AG04449 (cell line): ENCODE measurements at regions not wholly inside any gene's neighbourhood (a gene's known extent, or its start where the extent isn't known, plus 50 kb on each side); places are given as distances from the start of the nearest gene placed in this dataset.

Experiments
- CTCF ChIA-PET: fragments of 350-600 bp; formaldehyde crosslinking; extraction: SDS; loops from one replicate; lab custom pipeline; 2021; ENCODE audit warnings: antibody characterized with exemption; lab: Yijun Ruan, JAX
- POLR2A ChIA-PET: fragments of 400-600, 350-600 bp; formaldehyde crosslinking; extraction: SDS; loops from one replicate; lab custom pipeline; 2020; ENCODE audit warnings: antibody characterized with exemption, inconsistent platforms; lab: Yijun Ruan, JAX
- DNase-seq: peaks from one replicate; pipeline ENCODE4 v3.0.0-alpha.2; 2010; ENCODE audit warnings: low read depth, low spot score
- H3K4me3 ChIP-seq: 2 replicates; pipeline ENCODE4 v1.5.1; 2011; ENCODE audit warnings: low read depth, mild to moderate bottlenecking, control low read depth, low read length
- TF ChIP-seq, protein P1 (sequence below): IDR thresholded peaks from one replicate; pipeline ENCODE4 v1.5.1; 2011; ENCODE audit warnings: mild to moderate bottlenecking, moderate library complexity, low read length, control low read depth, inconsistent platforms; ENCODE audit not compliant: insufficient read depth; ENCODE audit errors: missing control alignments

DNA sequence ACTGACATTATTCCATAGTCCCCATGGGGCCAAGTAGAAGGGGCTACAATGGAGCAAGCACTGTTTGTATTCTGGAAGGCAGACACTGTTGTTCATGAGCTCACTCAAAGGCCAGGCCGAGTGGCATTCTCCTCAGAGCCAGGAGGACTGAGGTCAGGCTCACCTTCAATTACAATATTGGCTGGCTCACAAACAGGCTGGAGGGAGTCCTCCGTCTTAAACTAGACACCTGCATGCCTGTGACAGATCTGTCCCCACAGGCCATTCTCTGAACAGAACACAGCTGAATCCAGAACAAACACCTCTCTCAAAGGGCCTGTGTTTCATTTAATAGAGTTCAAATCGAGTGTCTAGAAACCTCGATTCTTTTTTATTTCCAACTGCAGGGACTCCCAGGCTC is 347.4 kb upstream of the PPP2R3A start:
- DNase-seq, result no peak
- TF ChIP-seq, protein P1, sequence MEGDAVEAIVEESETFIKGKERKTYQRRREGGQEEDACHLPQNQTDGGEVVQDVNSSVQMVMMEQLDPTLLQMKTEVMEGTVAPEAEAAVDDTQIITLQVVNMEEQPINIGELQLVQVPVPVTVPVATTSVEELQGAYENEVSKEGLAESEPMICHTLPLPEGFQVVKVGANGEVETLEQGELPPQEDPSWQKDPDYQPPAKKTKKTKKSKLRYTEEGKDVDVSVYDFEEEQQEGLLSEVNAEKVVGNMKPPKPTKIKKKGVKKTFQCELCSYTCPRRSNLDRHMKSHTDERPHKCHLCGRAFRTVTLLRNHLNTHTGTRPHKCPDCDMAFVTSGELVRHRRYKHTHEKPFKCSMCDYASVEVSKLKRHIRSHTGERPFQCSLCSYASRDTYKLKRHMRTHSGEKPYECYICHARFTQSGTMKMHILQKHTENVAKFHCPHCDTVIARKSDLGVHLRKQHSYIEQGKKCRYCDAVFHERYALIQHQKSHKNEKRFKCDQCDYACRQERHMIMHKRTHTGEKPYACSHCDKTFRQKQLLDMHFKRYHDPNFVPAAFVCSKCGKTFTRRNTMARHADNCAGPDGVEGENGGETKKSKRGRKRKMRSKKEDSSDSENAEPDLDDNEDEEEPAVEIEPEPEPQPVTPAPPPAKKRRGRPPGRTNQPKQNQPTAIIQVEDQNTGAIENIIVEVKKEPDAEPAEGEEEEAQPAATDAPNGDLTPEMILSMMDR, result no peak
- ChIA-PET CTCF (no interaction called here), POLR2A (no interaction called here)
- no peak overlapping the region for H3K4me3 ChIP-seq

DNA sequence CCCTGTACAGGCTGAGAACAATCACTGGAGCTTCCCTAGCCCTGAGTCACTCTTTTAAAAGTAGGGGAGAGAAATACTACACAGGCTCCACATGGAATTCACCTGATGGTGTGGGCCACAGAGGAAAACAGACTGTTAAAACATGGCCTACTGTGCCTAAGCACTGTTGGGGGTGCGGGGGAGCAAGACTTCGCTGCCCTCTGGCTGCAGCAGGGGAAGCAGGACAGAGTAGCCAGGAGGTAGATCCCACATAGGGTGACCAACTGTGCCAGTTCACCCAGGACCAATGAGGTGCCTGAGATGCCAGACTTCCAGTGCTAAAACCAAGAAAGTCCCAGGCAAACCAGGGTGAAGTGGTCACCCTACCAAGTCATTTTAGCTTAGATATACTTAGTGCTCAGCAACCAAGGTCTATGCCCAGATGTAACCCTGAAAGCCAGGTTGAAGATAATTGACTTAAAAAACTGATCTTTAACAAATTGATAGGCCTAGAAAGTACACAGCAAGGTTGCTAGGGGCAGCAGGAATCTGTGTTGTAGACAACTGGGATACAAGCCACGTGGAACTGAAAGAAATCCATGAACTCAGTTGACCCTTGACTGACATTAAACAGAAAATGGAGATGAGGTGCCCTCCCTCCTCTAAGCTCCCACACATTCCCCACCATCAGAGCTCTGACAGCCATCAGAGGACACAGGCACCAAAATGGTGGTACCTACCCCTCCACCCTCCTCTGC is 344.2 kb upstream of the PPP2R3A start:
- no peak overlapping the region for H3K4me3 ChIP-seq
- ChIA-PET POLR2A (no interaction called here), CTCF (no interaction called here)
- TF ChIP-seq, protein P1, result no peak
- no peak for DNase-seq

DNA sequence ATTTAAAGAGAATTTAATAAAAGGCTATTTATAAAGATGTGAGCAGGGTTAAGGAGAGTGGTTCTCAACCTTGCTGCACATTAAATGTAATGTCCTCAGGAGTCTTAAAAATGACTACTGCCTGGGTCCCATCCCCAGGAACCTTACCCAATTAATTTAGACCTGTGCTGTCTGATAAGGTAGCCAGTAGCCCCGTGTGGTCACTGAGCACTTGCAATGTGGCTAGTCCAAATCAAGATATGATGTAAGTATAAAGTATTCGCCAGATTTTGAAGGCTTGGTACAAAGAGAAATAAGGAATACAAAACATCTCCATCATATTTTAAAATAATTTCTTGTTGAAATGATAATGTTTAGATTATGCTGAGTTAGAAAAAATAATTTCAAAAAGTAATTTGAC is 343.3 kb upstream of the PPP2R3A start:
- ChIA-PET POLR2A (no interaction called here), CTCF (no interaction called here)
- no peak overlapping the region for H3K4me3 ChIP-seq
- no peak for DNase-seq
- TF ChIP-seq, protein P1, result no peak

DNA sequence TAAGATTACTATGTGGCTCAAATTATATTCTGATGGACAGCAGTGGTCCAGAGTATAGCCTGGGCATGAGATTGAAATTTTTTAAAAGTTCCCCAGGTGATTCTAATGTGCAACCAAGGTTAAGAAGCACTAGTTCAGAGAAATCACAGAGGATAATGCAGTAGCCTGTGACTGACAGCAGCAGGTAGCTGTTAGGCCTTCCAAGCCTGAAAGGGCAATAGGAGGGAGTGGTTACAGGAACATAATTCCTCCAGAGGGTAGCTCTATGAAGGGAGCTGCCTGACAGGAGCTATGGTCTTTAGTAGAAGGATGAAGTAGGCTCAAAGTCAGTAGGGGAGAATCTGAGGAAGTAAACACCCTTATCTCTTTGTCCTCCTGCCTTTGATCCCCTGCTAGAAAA is 342.9 kb upstream of the PPP2R3A start:
- POLR2A ChIA-PET, result no interaction called here
- CTCF ChIA-PET, result no interaction called here
- no peak for DNase-seq

DNA sequence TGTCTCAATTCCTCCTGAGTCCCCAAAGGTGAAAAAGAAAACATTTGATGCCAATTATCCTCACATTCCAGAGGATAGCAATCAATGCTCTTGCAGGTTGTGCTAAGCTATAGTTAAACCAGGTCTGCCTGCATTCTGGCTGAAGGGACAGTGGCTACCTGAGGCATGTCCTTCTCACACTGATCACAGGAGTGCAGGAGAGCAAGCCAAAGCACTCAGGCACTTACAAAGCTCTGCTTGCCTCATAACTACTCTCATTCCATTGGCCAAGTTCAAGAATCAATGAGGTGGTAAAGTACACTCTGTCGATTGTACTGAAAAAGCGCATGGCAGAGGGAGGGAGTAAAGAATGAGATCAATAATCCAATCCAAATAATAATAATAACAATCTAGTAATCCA is 342.0 kb upstream of the PPP2R3A start:
- H3K4me3 ChIP-seq, result no peak overlapping the region
- no peak for DNase-seq
- TF ChIP-seq, protein P1, result no peak
- CTCF ChIA-PET, result no interaction called here
- POLR2A ChIA-PET, result no interaction called here

More for the DNA sequence above, 342.9 kb upstream of the PPP2R3A start:
- TF ChIP-seq, protein P1, result no peak
- H3K4me3 ChIP-seq, result no peak overlapping the region

DNA sequence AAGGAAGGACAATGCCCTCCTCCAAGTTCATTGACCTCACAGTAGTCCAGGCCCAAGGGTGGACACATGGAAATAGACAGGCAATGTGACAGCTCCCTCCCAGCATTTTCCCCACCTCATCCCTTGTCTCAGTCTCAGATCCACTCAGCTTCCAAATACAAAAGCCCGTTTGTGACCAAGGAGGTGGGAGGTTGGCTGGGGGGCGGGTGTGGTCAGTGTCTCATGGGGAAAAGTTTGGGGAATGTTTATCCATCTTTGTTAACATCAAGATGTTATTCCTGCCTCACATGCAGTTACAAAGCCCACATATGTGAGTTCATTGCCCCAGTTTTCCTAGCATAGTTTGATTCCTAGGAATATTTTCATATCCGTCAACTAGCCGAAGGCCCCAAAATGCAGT is 338.5 kb upstream of the PPP2R3A start:
- no peak for DNase-seq
- CTCF ChIA-PET, result no interaction called here
- TF ChIP-seq, protein P1, result no peak
- POLR2A ChIA-PET, result no interaction called here
- no peak overlapping the region for H3K4me3 ChIP-seq
